ENCODE measurements at regions not wholly inside any gene's neighbourhood (a gene's known extent, or its start where the extent isn't known, plus 50 kb on each side); places are given as distances from the start of the nearest gene placed in this dataset.
A peak's percentile ranks its signal among the peaks of the same experiment; 100 is the strongest.
"Not testable (repeated sequence)": the region's sequence is repeated elsewhere in the genome, so short reads cannot be mapped to it uniquely, and the experiment has no call there.

DNA sequence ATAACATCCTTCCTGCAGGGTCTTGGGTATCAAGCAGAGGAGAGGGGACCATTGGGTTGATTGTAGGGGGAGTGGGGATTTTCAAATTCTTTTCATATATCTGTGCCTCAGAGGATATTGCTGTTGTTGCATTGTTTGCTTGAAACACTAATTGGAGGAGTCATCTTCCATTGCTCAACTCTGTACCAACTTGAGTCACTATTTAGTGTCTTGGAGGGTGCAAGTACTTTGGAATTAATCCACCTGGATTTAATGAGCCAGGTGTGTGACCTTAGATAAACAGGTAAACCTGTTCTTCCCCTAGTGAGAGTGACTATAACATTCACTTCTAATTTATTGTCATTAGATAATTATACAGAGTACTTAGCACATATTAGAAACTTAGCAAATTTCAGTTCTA is 151.3 kb upstream of the CNTNAP4 start:
- Histone ChIP-seq H3K9ac (ENCODE audit: extremely low read depth, low read length, poor library complexity, severe bottlenecking) (no peak overlapping the region), H3K4me3 (ENCODE audit: low read length) (no peak overlapping the region), H3K36me3 (ENCODE audit: control insufficient read depth, insufficient read depth, low read length) (no peaks in the 10 kb centered on the region), H3K27me3 (ENCODE audit: control insufficient read depth, insufficient read depth, low read length, poor library complexity, severe bottlenecking) (no peaks in the 10 kb centered on the region), H3K27ac (ENCODE audit: low read depth, low read length) (no peak overlapping the region), H3K4me1 (ENCODE audit: control insufficient read depth, insufficient read depth, low read length) (no peaks in the 10 kb centered on the region), H3K9me3 (ENCODE audit: control insufficient read depth, low read length) (no peaks in the 10 kb centered on the region)
- no peak overlapping the region for H3K27ac Mint-ChIP-seq
- H3K4me1 Mint-ChIP-seq: peaks cover 2% of the 10 kb centered on the region
- TF ChIP-seq, protein P1, sequence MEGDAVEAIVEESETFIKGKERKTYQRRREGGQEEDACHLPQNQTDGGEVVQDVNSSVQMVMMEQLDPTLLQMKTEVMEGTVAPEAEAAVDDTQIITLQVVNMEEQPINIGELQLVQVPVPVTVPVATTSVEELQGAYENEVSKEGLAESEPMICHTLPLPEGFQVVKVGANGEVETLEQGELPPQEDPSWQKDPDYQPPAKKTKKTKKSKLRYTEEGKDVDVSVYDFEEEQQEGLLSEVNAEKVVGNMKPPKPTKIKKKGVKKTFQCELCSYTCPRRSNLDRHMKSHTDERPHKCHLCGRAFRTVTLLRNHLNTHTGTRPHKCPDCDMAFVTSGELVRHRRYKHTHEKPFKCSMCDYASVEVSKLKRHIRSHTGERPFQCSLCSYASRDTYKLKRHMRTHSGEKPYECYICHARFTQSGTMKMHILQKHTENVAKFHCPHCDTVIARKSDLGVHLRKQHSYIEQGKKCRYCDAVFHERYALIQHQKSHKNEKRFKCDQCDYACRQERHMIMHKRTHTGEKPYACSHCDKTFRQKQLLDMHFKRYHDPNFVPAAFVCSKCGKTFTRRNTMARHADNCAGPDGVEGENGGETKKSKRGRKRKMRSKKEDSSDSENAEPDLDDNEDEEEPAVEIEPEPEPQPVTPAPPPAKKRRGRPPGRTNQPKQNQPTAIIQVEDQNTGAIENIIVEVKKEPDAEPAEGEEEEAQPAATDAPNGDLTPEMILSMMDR (conservative IDR thresholded peaks at IDR 0.05): no peak
- H3K9me3 Mint-ChIP-seq: peaks cover 2% of the 10 kb centered on the region
- peaks cover 3% of the 10 kb centered on the region for H3K27me3 Mint-ChIP-seq (ENCODE audit: insufficient read depth)
- no peak for DNase-seq
- no peak overlapping the region for H3K4me3 Mint-ChIP-seq
- no peaks in the 10 kb centered on the region for H3K36me3 Mint-ChIP-seq (ENCODE audit: low read depth)

DNA sequence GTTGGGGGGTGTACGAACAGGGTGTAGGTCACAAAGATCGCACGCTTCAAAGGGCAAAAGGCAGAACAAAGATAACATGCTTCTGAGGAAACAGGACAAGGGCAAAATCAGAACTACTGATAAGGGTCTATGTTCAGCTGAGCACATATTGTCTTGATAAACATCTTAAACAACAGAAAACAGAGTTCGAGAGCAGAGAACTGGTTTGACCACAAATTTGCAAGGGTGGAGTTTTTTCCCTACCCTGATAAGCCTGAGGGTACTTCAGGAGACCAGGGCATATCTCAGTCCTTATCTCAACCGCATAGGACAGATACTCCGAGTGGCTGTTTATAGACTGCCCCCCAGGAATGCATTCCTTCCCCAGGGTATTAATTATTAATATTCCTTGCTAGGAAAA is 139.1 kb upstream of the CNTNAP4 start:
- H3K27ac Mint-ChIP-seq; H3K36me3 Mint-ChIP-seq (ENCODE audit: low read depth); H3K27ac ChIP-seq (ENCODE audit: low read depth, low read length): not testable (repeated sequence)

DNA sequence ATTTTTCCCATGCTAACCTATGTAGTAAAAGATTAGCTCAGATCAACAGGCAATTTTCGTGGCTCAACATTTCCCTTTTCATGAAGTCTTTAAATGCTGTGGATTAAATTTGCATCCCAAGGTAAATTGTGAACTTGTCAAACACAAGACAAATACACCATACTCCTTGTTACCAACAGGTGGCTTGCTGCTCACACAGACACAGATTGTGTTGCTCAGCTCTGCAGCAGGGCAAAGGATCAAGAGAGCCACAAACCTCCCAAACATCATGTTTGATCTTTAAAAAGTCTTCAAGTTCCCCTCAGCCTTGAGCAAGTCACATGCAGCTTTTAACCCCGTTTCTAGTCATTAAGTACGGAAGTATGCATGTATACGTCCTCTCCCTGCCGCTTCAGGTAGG is 119.6 kb upstream of the CNTNAP4 start:
- no peaks in the 10 kb centered on the region for H3K27me3 ChIP-seq (ENCODE audit: control insufficient read depth, insufficient read depth, low read length, poor library complexity, severe bottlenecking)
- Mint-ChIP-seq H3K4me1 (peaks cover 2% of the 10 kb centered on the region), H3K4me3 (no peak overlapping the region), H3K27ac (no peak overlapping the region), H3K27me3 (ENCODE audit: insufficient read depth) (peaks cover 19% of the 10 kb centered on the region), H3K9me3 (no peaks in the 10 kb centered on the region), H3K36me3 (ENCODE audit: low read depth) (no peaks in the 10 kb centered on the region)
- H3K4me1 ChIP-seq (ENCODE audit: control insufficient read depth, insufficient read depth, low read length): no peaks in the 10 kb centered on the region
- WGBS, 2 experiments (ENCODE audit: insufficient coverage in 1 of 2, insufficient read length in 1 of 2): 80 to 95% methylated on average over 4 to 5 of the region's 5 CpGs
- H3K9ac ChIP-seq (ENCODE audit: extremely low read depth, low read length, poor library complexity, severe bottlenecking): no peak overlapping the region
- H3K36me3 ChIP-seq (ENCODE audit: control insufficient read depth, insufficient read depth, low read length): no peaks in the 10 kb centered on the region
- H3K9me3 ChIP-seq (ENCODE audit: control insufficient read depth, low read length): no peaks in the 10 kb centered on the region
- H3K4me3 ChIP-seq (ENCODE audit: low read length): no peak overlapping the region
- peak; percentile 57 for DNase-seq
- no peak overlapping the region for H3K27ac ChIP-seq (ENCODE audit: low read depth, low read length)
- TF ChIP-seq, protein P1 (conservative IDR thresholded peaks at IDR 0.05): peak; percentile 75

More for the DNA sequence above, 139.1 kb upstream of the CNTNAP4 start:
- H3K4me3 Mint-ChIP-seq; H3K27me3 ChIP-seq (ENCODE audit: control insufficient read depth, insufficient read depth, low read length, poor library complexity, severe bottlenecking); H3K36me3 ChIP-seq (ENCODE audit: control insufficient read depth, insufficient read depth, low read length); DNase-seq; H3K27me3 Mint-ChIP-seq (ENCODE audit: insufficient read depth); H3K9ac ChIP-seq (ENCODE audit: extremely low read depth, low read length, poor library complexity, severe bottlenecking); H3K4me1 Mint-ChIP-seq; H3K4me1 ChIP-seq (ENCODE audit: control insufficient read depth, insufficient read depth, low read length); H3K4me3 ChIP-seq (ENCODE audit: low read length): not testable (repeated sequence)
- 83% methylated on average over 4 to 6 of the region's 6 CpGs for WGBS, 2 experiments (ENCODE audit: insufficient coverage in 1 of 2, insufficient read length in 1 of 2)
- peaks cover 13% of the 10 kb centered on the region for H3K9me3 ChIP-seq (ENCODE audit: control insufficient read depth, low read length)
- peaks cover 19% of the 10 kb centered on the region for H3K9me3 Mint-ChIP-seq

DNA sequence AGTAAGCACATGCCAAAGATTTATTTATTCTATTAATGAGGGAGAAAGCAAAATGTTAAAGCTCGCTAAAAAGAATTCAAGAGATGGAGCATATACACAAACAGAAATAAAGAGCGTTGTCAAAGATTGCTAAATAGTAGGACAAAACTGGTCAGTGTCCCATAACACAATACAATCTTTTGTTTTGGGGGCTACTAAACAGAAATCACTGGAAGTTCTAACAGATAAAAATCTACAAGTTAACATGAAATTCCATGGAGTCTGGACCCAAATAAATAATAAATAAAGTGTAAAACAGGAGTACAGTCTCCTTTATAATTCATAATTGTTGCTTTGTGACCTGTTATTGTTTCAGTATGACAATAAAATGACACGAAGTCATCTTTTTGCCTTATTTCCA is 115.2 kb upstream of the CNTNAP4 start:
- H3K4me1 Mint-ChIP-seq: peaks cover 7% of the 10 kb centered on the region
- H3K36me3 Mint-ChIP-seq (ENCODE audit: low read depth): no peaks in the 10 kb centered on the region
- Histone ChIP-seq H3K9ac (ENCODE audit: extremely low read depth, low read length, poor library complexity, severe bottlenecking) (no peak overlapping the region), H3K36me3 (ENCODE audit: control insufficient read depth, insufficient read depth, low read length) (no peaks in the 10 kb centered on the region), H3K4me3 (ENCODE audit: low read length) (no peak overlapping the region), H3K27ac (ENCODE audit: low read depth, low read length) (no peak overlapping the region), H3K4me1 (ENCODE audit: control insufficient read depth, insufficient read depth, low read length) (no peaks in the 10 kb centered on the region), H3K9me3 (ENCODE audit: control insufficient read depth, low read length) (no peaks in the 10 kb centered on the region), H3K27me3 (ENCODE audit: control insufficient read depth, insufficient read depth, low read length, poor library complexity, severe bottlenecking) (no peaks in the 10 kb centered on the region)
- H3K27ac Mint-ChIP-seq: no peak overlapping the region
- 96% methylated on average over 2 of the region's 3 CpGs; no CpG with 5 or more reads in 1 of the 2 experiments for WGBS, 2 experiments (ENCODE audit: insufficient coverage in 1 of 2, insufficient read length in 1 of 2)
- H3K27me3 Mint-ChIP-seq (ENCODE audit: insufficient read depth): peaks cover 13% of the 10 kb centered on the region
- TF ChIP-seq, protein P1 (conservative IDR thresholded peaks at IDR 0.05): no peak
- no peak overlapping the region for H3K4me3 Mint-ChIP-seq
- DNase-seq: no peak
- no peaks in the 10 kb centered on the region for H3K9me3 Mint-ChIP-seq
